ENCODE measurements at regions not wholly inside any gene's neighbourhood (a gene's known extent, or its start where the extent isn't known, plus 50 kb on each side); places are given as distances from the start of the nearest gene placed in this dataset.

DNA sequence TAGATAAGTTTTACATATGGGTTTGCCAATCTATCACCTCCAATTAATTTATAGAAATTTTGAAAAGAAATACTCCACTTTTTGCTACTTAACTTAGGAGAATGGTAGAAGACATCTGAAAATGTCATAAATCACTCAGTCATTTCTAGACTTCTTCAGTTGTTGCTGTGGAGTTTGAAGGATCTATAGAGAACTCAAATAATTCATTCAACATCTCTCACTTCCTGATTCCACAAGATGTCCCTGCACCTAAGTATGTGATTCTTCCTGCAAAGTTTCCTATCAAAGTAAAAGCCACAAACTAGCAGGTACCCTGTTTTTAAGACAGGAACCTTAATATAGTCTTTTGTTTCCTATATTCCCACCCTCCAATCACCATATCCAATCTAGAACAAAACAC is 297.1 kb upstream of the ATP10B start:
- TF ChIP-seq CTBP1 (IDR thresholded peaks at IDR 0.05; ENCODE audit: borderline replicate concordance), result no peak
- no peak for TF ChIP-seq ARNT (IDR thresholded peaks at IDR 0.05)
- no peak for TF ChIP-seq ELF4 (IDR thresholded peaks at IDR 0.05)
- TF ChIP-seq SUZ12 (IDR thresholded peaks at IDR 0.05), result no peak
- no peak for TF ChIP-seq FOXM1 (IDR thresholded peaks at IDR 0.05; ENCODE audit: borderline replicate concordance)
- no peak for TF ChIP-seq TARDBP (IDR thresholded peaks at IDR 0.05)
- TF ChIP-seq ZNF384 (IDR thresholded peaks at IDR 0.05), result no peak
- TF ChIP-seq NFRKB (IDR thresholded peaks at IDR 0.05), result no peak
- TF ChIP-seq BHLHE40 (IDR thresholded peaks at IDR 0.05; ENCODE audit: borderline replicate concordance), result no peak
- TF ChIP-seq SP1 (IDR thresholded peaks at IDR 0.05), result no peak
- CTCF ChIA-PET, result no interaction called here
- POLR2A ChIA-PET, result no interaction called here
- no peak for DNase-seq (ENCODE audit: extremely low spot score)

DNA sequence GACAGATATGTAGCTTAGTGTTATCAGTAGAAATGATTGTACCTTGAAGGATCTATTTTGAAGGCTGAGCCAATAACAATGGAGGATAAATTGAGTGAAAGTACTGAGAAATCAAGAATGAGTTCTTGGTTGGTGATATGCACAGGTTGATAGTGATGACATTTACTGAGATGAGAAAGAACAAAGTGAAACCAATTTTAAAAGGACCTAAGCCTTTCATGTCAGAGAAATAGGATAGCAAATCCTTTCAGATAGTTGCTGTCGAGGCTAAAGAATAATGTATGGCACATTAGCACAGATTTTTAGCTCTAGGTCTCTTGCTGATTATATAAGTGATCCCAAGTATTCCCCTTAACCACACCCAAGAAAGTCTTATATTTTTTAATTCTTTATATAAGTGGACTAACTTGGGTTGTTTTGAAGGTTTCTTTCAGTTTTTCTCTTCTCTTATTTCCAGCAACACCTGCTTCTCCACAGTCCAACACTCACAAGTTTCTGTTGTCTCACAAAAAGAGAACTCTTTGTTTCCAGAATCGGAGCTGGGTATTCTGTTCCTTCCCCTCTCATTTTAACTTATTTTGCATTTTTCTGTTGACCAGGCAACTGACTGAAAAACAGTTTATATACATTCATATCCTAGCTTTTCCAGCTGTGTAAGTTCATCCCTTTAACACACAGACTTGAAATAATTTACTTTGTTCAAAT is 286.9 kb upstream of the ATP10B start:
- TF ChIP-seq FOXM1 (IDR thresholded peaks at IDR 0.05; ENCODE audit: borderline replicate concordance) (no peak), ARNT (IDR thresholded peaks at IDR 0.05) (no peak), CTBP1 (IDR thresholded peaks at IDR 0.05; ENCODE audit: borderline replicate concordance) (no peak), NFRKB (IDR thresholded peaks at IDR 0.05) (no peak), LEF1 (IDR thresholded peaks at IDR 0.05; ENCODE audit: borderline replicate concordance) (no peak), L3MBTL2 (conservative IDR thresholded peaks at IDR 0.05) (no peak), SUZ12 (IDR thresholded peaks at IDR 0.05) (no peak), FOXK2 (IDR thresholded peaks at IDR 0.05) (no peak), BHLHE40 (IDR thresholded peaks at IDR 0.05; ENCODE audit: borderline replicate concordance) (no peak), ELF4 (IDR thresholded peaks at IDR 0.05) (no peak)
- TF ChIP-seq, protein P1, sequence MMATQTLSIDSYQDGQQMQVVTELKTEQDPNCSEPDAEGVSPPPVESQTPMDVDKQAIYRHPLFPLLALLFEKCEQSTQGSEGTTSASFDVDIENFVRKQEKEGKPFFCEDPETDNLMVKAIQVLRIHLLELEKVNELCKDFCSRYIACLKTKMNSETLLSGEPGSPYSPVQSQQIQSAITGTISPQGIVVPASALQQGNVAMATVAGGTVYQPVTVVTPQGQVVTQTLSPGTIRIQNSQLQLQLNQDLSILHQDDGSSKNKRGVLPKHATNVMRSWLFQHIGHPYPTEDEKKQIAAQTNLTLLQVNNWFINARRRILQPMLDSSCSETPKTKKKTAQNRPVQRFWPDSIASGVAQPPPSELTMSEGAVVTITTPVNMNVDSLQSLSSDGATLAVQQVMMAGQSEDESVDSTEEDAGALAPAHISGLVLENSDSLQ (IDR thresholded peaks at IDR 0.05), result no peak
- no peak for DNase-seq (ENCODE audit: extremely low spot score)
- CTCF ChIA-PET, result no interaction called here
- POLR2A ChIA-PET, result no interaction called here

DNA sequence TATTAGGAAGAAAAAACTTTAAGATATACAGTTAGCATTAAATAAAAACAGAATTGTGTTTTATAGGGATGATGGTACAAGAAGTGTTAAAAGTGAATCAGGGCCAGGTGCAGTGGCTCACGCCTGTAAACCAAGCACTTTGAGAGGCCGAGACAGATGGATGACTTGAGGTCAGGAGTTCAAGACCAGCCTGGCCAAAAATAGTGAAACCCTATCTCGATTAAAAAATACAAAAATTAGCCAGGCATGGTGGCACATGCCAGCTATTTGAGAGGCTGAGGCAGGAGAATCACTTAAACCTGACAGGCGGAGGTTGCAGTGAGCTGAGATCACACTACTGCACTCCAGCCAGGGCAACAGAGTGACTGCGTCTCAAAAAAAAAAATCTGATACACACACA is 282.9 kb upstream of the ATP10B start:
- no peak for TF ChIP-seq ZNF384 (IDR thresholded peaks at IDR 0.05)
- no peak for TF ChIP-seq LEF1 (IDR thresholded peaks at IDR 0.05; ENCODE audit: borderline replicate concordance)
- no peak for TF ChIP-seq TARDBP (IDR thresholded peaks at IDR 0.05)
- TF ChIP-seq FOXK2 (IDR thresholded peaks at IDR 0.05), result no peak
- TF ChIP-seq NFRKB (IDR thresholded peaks at IDR 0.05), result no peak
- TF ChIP-seq CTBP1 (IDR thresholded peaks at IDR 0.05; ENCODE audit: borderline replicate concordance), result no peak
- TF ChIP-seq L3MBTL2 (conservative IDR thresholded peaks at IDR 0.05), result no peak
- no peak for DNase-seq (ENCODE audit: extremely low spot score)
- ChIA-PET CTCF (no interaction called here), POLR2A (no interaction called here)

DNA sequence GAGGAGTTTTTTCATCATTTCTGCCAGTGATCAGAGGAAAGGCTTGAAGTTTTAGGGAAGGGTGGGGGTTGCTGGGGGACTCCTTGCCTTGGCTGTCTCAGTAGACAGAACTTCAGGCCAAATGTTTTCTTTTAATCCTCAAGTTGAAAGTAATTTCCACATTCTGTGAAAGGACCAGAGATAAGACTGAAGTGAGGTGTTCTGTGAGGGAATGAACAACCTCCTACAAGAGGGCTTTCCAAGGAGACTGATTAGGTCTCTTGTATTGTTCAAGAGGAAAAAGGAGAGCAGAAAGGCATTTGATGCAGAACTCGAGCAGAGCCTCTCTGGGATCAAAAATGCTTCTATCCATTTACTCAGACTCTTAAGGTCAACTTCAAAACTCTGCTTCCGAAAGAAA is 282.1 kb upstream of the ATP10B start:
- CTCF ChIA-PET, result no interaction called here

DNA sequence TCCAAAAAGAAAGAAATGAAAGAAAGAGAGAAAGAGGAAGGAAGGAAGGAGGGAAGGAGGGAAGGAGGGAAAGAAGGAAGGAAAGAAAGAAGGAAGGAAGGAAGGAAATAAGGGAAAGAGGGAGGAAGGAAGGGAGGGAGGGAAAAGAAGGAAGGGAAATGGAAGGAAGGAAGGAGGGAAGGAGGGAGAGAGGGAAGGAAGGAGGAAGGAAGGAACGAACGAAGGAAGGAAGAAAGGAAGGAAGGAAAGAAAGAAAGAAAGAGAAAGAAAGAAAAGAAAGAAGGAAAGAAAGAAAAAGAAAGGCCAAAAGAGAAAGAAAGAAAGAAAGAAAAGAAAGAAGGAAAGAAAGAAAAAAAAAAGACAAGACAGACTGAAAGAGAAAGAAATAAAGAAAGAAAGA is 263.9 kb upstream of the ATP10B start:
- no peak for TF ChIP-seq ZNF384 (IDR thresholded peaks at IDR 0.05)
- no peak for TF ChIP-seq FOXM1 (IDR thresholded peaks at IDR 0.05; ENCODE audit: borderline replicate concordance)
- TF ChIP-seq SUZ12 (IDR thresholded peaks at IDR 0.05), result no peak
- TF ChIP-seq NFRKB (IDR thresholded peaks at IDR 0.05), result no peak
- TF ChIP-seq ELF4 (IDR thresholded peaks at IDR 0.05), result no peak
- POLR2A ChIA-PET, result no interaction called here

More for the DNA sequence above, 282.1 kb upstream of the ATP10B start:
- no peak for TF ChIP-seq LEF1 (IDR thresholded peaks at IDR 0.05; ENCODE audit: borderline replicate concordance)
- no peak for TF ChIP-seq ZNF384 (IDR thresholded peaks at IDR 0.05)
- TF ChIP-seq HDGF (IDR thresholded peaks at IDR 0.05; ENCODE audit: borderline replicate concordance), result no peak
- no peak for TF ChIP-seq ARNT (IDR thresholded peaks at IDR 0.05)
- no peak for TF ChIP-seq TARDBP (IDR thresholded peaks at IDR 0.05)
- TF ChIP-seq L3MBTL2 (conservative IDR thresholded peaks at IDR 0.05), result no peak
- no peak for TF ChIP-seq ELF4 (IDR thresholded peaks at IDR 0.05)
- no peak for TF ChIP-seq FOXK2 (IDR thresholded peaks at IDR 0.05)
- TF ChIP-seq NFRKB (IDR thresholded peaks at IDR 0.05), result no peak
- TF ChIP-seq SP1 (IDR thresholded peaks at IDR 0.05), result no peak
- TF ChIP-seq, protein P1 (IDR thresholded peaks at IDR 0.05), result no peak
- no peak for TF ChIP-seq BHLHE40 (IDR thresholded peaks at IDR 0.05; ENCODE audit: borderline replicate concordance)
- TF ChIP-seq SUZ12 (IDR thresholded peaks at IDR 0.05), result no peak
- no peak for TF ChIP-seq FOXA1 (IDR thresholded peaks at IDR 0.05)
- TF ChIP-seq FOXM1 (IDR thresholded peaks at IDR 0.05; ENCODE audit: borderline replicate concordance), result no peak
- no peak for TF ChIP-seq CTBP1 (IDR thresholded peaks at IDR 0.05; ENCODE audit: borderline replicate concordance)
- no peak for DNase-seq (ENCODE audit: extremely low spot score)
- POLR2A ChIA-PET, result no interaction called here

DNA sequence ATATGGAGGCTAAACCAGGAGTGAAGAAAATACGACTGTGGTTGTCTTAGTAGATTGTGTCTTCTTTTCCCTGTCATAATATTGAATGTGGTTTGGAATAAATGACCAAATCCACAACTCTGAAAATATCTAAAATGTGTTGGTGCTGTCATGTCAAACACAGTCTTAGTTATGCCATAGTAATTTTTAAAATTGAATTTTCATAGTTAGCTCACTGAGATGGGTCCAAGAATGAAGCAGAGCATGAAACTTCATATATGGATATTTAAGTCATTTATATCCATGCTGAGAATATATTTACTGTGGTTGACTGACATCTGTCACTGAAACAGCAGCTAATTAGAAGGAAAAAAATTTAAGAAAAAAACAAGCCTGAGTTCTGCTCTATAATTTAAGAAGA is 260.4 kb upstream of the ATP10B start:
- ChIA-PET CTCF (no interaction called here), POLR2A (no interaction called here)
- DNase-seq (ENCODE audit: extremely low spot score), result no peak
- TF ChIP-seq HDGF (IDR thresholded peaks at IDR 0.05; ENCODE audit: borderline replicate concordance) (no peak), ARNT (IDR thresholded peaks at IDR 0.05) (no peak)

More for the DNA sequence above, 263.9 kb upstream of the ATP10B start:
- no peak for DNase-seq (ENCODE audit: extremely low spot score)
- CTCF ChIA-PET, result no interaction called here

DNA sequence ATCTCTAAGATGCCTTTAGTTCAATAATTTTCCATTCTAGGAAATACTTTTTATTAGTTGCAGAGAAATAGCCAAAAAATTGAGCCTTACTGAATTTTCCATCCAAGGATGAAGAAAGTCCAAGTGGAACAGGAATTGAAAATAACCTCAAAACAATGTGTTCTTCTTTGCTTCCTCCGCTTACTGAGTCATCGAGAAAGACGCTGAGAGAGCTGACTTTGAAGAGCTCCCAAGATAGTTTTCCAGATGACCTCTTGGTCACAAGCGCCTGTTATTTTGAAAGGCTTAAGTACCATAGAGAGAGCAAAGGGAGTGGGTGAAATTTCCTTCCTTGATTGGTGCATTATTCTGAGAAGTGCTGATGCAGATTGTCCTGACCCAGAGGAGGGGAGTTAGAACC is 253.5 kb upstream of the ATP10B start:
- ChIA-PET CTCF (no interaction called here), POLR2A (no interaction called here)
- DNase-seq (ENCODE audit: extremely low spot score), result no peak
- TF ChIP-seq FOXK2 (IDR thresholded peaks at IDR 0.05), result no peak
- no peak for TF ChIP-seq NFRKB (IDR thresholded peaks at IDR 0.05)
- TF ChIP-seq TARDBP (IDR thresholded peaks at IDR 0.05), result no peak
- TF ChIP-seq ZNF384 (IDR thresholded peaks at IDR 0.05), result no peak
- TF ChIP-seq BHLHE40 (IDR thresholded peaks at IDR 0.05; ENCODE audit: borderline replicate concordance), result no peak
- TF ChIP-seq FOXM1 (IDR thresholded peaks at IDR 0.05; ENCODE audit: borderline replicate concordance), result no peak
- TF ChIP-seq, protein P1 (IDR thresholded peaks at IDR 0.05), result no peak
- TF ChIP-seq HDGF (IDR thresholded peaks at IDR 0.05; ENCODE audit: borderline replicate concordance), result no peak
- TF ChIP-seq ELF4 (IDR thresholded peaks at IDR 0.05), result no peak
- TF ChIP-seq L3MBTL2 (conservative IDR thresholded peaks at IDR 0.05), result no peak
- TF ChIP-seq SP1 (IDR thresholded peaks at IDR 0.05), result no peak
- no peak for TF ChIP-seq FOXA1 (IDR thresholded peaks at IDR 0.05)
- TF ChIP-seq CTBP1 (IDR thresholded peaks at IDR 0.05; ENCODE audit: borderline replicate concordance), result no peak
- TF ChIP-seq LEF1 (IDR thresholded peaks at IDR 0.05; ENCODE audit: borderline replicate concordance), result no peak
- TF ChIP-seq ARNT (IDR thresholded peaks at IDR 0.05), result no peak
- TF ChIP-seq SUZ12 (IDR thresholded peaks at IDR 0.05), result no peak

Measured in HEK293T (cell line).